ENCODE measurements at regions not wholly inside any gene's neighbourhood (a gene's known extent, or its start where the extent isn't known, plus 50 kb on each side); places are given as distances from the start of the nearest gene placed in this dataset.
"Not testable (repeated sequence)": the region's sequence is repeated elsewhere in the genome, so short reads cannot be mapped to it uniquely, and the experiment has no call there.

- intact Hi-C loops (cut with DNase I) = no loop called here
- DNase-seq = no peak
Measured at GRCh38 chr4:52472444-52472843, 186.7 kb downstream of the USP46 start.

GRCh38 chr4:52477191-52477780 lies 181.8 kb downstream of the USP46 start:
- intact Hi-C loops (cut with DNase I) = no loop called here
- peak in 2 of 10 donors; percentile 8 to 29 for DNase-seq

DNA sequence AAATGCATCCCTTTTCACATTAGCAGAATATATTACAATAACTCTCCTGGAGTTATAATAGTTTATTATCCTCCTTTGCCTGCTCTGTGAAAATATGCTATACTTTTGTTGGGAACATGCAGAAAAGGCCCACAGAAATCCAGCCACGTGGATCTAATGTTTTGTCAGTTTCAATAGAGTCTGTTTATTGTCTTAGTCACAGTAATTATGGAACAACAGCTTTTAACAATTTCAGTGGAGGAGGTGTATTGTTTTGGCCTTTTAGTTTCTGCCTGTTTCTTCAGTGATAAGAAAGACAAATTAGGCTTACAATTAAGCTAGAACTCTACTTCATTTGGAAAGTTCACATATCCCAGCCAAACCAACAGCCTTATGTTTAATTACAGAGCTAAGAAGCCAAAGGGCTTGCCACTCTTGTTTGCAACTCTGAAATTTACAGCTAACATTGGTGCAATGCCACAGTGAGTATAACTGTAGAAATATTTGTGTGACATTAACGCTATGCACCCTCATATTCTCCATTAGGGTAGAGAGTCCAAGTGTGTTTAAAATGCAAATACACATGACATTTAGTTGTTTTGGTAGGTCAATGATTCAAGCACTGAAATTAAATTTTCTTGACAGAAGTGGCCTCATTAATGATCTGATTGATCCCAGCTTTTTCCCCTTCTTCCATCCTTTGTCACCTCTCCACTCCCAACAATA lies 175.8 kb downstream of the USP46 start:
- DNase-seq = no peak
- intact Hi-C loops (cut with DNase I) = no loop called here

GRCh38 chr4:52507774-52508173 lies 151.3 kb downstream of the USP46 start:
- intact Hi-C loops (cut with DNase I) = no loop called here
- DNase-seq = peak in 2 of 10 donors; percentile 12 to 16

DNA sequence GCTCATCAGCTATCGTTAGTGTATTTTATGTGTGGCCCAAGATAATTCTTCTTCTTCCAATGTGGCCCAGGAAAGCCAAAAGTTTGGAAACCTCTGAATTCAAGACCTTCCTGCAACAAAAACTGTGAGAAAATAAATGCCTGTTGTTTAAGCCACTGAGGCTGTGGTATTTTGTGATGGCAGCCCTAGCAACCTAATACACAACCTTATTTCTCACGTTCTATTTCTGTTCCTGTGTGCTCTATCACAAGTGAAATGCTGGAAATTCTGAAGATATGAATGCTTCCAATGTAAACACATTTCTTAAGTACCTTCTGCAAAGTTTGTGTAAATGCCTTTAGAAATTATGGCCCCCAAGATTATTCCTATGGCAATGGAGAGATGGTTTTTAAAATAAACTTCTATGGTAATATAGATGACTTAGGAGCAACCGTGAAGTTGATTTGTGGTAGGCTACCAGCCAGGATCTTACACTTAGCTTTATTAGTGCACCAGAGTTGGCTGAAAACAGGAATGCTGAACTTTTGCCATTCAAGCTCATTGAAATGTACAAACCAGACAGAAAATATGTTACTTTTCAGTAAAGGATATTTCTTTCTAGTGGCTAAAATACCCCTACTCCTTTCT lies 148.0 kb downstream of the USP46 start:
- DNase-seq = no peak
- intact Hi-C loops (cut with DNase I) = no loop called here

DNA sequence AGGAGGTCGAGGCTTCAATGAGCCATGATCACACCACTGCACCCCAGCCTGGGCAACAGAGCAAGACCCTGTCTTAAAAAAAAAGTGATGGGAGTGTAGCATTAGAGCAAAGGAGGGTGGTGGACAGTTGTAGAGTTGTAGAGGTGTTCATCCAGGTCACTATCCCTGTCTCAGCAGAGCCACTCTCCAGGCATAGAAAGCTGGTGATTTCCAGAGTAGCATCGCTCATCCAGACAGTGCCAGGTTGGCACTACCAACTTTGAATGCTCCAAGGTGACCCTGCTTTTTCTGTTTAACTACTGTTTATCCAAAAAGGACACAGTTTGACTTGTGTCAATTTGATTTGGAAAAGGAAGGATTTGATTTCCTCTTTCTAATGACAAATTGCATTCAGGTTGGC lies 147.3 kb downstream of the USP46 start:
- DNase-seq = no peak
- intact Hi-C loops (cut with DNase I) = no loop called here

DNA sequence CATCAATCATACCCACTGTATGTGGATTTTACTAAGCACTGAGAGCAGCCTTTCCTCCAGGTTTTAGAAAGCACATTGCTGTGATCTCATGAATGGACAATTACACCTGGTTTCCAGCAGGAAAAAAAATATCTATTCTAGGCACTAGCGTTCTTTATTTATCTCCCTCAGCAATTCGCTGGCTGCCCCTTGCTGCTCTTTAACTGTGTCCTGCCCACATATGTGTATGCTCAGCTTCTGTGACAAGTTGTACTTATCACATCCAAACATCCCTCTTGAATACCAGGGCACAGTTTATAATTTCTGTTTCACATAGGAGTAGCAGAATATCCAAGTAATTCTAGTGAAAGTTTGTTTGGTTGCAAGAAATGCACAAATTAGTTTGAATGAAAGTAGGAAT lies 146.8 kb downstream of the USP46 start:
- intact Hi-C loops (cut with DNase I) = no loop called here

DNA sequence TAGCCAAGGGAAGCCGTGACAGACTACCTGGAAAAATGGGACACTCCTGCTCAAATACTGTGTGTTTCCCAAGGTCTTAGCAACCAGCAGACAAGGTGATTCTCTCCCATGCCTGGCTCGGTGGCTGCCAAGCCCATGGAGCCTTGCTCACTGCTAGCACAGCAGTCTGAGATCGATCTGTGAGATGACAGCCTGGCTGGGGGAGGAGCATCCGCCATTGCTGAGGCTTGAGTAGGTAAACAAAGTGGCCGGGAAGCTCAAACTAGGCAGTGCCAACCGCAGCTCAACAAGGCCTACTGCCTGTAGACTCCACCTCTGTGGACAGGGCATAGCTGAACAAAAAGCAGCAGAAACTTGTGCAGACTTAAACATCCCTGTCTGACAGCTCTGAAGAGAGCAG lies 137.0 kb downstream of the USP46 start:
- peak in 1 of 10 donors; percentile 70 for DNase-seq
- intact Hi-C loops (cut with DNase I) = not testable (repeated sequence)

More for the DNA sequence above, 146.8 kb downstream of the USP46 start:
- DNase-seq = no peak

DNA sequence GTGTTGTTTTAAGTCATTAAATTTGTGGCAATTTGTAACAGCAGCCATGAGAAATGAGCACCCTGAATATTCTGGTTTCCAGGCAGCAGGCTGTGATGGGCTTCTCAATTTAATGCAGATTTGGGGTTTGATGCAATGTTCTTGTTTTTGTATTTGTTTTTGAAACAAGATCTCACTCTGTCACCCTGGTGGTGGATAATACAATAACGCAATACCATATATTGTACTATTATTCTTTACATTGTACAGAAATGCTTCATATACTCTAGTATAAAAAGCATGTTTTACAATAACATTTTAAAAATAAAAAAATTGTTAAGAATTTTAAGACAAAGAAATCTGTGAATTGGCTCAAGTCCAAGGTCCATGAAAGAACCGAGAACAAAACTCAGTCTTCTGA lies 129.1 kb downstream of the USP46 start:
- intact Hi-C loops (cut with DNase I) = no loop called here

GRCh38 chr4:52535793-52536192 lies 123.3 kb downstream of the USP46 start:
- intact Hi-C loops (cut with DNase I) = no loop called here
- DNase-seq = peak in 1 of 10 donors; percentile 53

More for the DNA sequence above, 129.1 kb downstream of the USP46 start:
- DNase-seq = no peak

Data from posterior cingulate gyrus (tissue), 11 donors.